ENCODE measurements at regions not wholly inside any gene's neighbourhood (a gene's known extent, or its start where the extent isn't known, plus 50 kb on each side); places are given as distances from the start of the nearest gene placed in this dataset.

DNA sequence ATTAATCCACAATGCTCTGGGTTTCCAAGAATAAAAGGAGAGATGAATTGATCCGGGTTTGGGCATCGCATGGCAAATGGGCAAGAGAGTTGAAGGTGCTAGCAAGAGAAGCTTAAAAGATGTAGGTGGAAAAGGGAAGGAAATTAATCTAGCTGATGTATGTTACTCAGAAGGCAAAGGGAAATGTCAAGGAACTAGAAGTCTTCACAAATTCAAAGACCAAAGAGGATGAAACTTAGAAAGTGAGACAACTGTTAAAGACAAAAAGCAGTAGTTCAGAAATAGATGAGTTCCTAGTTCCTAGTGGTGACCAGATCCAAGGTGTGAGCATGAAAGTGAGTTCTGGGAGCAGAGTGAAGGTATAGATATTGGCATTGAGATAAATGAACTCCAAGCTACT lies 228.3 kb downstream of the SEC23A start:
- no peaks in the 10 kb centered on the region for H3K27me3 ChIP-seq (ENCODE audit: control insufficient read depth in 2 of 2, insufficient read depth in 2 of 2, low read length in 2 of 2)
- no peak overlapping the region for H3K27ac ChIP-seq (ENCODE audit: low read depth in 2 of 2, low read length in 2 of 2)
- no peaks in the 10 kb centered on the region for H3K9me3 ChIP-seq (ENCODE audit: control insufficient read depth in 2 of 2, low read length in 2 of 2)
- H3K4me1 ChIP-seq (ENCODE audit: control insufficient read depth in 2 of 2, insufficient read depth in 2 of 2, low read length in 2 of 2), result no peaks in the 10 kb centered on the region
- H3K9ac ChIP-seq (ENCODE audit: low read depth in 1 of 2, low read length in 2 of 2), result no peak overlapping the region
- H3K4me3 ChIP-seq (ENCODE audit: low read length in 2 of 2), result no peak overlapping the region
- H3K36me3 ChIP-seq (ENCODE audit: control insufficient read depth in 2 of 2, insufficient read depth in 2 of 2, low read length in 2 of 2), result no peaks in the 10 kb centered on the region

DNA sequence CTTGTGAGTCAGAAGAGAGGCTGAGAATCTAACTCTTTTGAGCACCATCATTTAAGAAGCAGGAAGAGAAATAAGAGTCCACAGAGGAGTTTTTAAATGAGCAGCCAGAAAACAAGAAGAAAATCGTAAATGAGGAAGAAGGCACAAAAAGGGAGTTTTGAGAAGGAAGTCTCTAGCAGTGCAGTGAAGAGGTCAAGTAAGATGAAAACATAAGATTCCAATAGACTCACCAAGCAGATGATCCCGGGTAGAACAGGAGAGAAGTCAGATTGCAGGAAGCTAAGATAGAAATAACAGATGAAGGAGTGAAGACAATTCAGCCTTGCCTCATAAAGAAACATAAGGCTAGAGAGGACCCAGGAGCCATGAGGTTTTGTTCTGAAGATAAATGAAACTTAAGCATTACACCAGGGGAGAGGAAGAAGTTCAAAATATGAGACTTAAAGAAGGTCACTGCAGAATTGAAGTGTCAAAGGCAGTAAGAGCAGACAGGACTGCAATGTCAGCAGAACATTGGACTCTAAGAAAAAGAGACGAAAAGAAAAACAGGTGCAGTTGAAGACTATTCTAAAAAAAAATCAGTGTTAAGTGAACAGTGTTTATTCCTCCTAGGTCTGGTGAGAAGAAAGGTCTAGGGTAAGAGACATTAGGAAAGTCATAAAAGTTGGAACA lies 229.0 kb downstream of the SEC23A start:
- H3K9me3 ChIP-seq (ENCODE audit: control insufficient read depth in 2 of 2, low read length in 2 of 2), result no peaks in the 10 kb centered on the region
- H3K36me3 ChIP-seq (ENCODE audit: control insufficient read depth in 2 of 2, insufficient read depth in 2 of 2, low read length in 2 of 2), result no peaks in the 10 kb centered on the region
- no peak overlapping the region for H3K4me3 ChIP-seq (ENCODE audit: low read length in 2 of 2)
- peaks cover under 1 to 4% of the 10 kb centered on the region in 2 donors for H3K4me1 ChIP-seq (ENCODE audit: control insufficient read depth in 2 of 2, insufficient read depth in 2 of 2, low read length in 2 of 2)
- no peaks in the 10 kb centered on the region for H3K27me3 ChIP-seq (ENCODE audit: control insufficient read depth in 2 of 2, insufficient read depth in 2 of 2, low read length in 2 of 2)
- H3K9ac ChIP-seq (ENCODE audit: low read depth in 1 of 2, low read length in 2 of 2), result no peak overlapping the region
- H3K27ac ChIP-seq (ENCODE audit: low read depth in 2 of 2, low read length in 2 of 2), result no peak overlapping the region

DNA sequence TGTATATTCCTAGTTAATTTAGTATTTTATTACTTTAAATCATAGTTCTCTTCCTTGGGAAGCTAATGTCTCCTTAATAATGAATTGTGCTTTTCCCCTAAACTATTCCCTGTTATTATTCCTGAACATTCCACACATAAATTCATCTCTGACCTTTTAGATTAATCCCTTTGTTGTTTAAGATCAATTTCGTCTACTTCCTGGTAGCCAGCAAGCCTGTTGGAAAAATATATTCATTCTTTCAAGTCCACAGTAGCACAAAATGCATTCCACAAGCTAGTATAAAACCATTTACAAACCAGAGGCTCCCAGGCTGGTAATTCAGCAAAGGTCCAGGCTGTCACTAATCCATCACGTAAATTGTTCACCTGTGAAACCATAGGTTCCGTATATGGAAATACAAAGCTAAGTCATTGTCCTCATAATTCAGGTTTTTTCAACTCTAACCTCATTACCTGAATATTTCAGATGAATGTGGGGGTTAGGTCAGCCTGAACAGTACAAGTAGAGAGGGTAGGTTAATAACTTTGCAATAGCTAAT lies 232.7 kb downstream of the SEC23A start:
- Histone ChIP-seq H3K4me1 (ENCODE audit: control insufficient read depth in 2 of 2, insufficient read depth in 2 of 2, low read length in 2 of 2) (peaks cover 7 to 20% of the 10 kb centered on the region in 2 donors), H3K36me3 (ENCODE audit: control insufficient read depth in 2 of 2, insufficient read depth in 2 of 2, low read length in 2 of 2) (no peaks in the 10 kb centered on the region), H3K9ac (ENCODE audit: low read depth in 1 of 2, low read length in 2 of 2) (no peak overlapping the region), H3K9me3 (ENCODE audit: control insufficient read depth in 2 of 2, low read length in 2 of 2) (no peaks in the 10 kb centered on the region), H3K4me3 (ENCODE audit: low read length in 2 of 2) (no peak overlapping the region), H3K27ac (ENCODE audit: low read depth in 2 of 2, low read length in 2 of 2) (no peak overlapping the region), H3K27me3 (ENCODE audit: control insufficient read depth in 2 of 2, insufficient read depth in 2 of 2, low read length in 2 of 2) (no peaks in the 10 kb centered on the region)

DNA sequence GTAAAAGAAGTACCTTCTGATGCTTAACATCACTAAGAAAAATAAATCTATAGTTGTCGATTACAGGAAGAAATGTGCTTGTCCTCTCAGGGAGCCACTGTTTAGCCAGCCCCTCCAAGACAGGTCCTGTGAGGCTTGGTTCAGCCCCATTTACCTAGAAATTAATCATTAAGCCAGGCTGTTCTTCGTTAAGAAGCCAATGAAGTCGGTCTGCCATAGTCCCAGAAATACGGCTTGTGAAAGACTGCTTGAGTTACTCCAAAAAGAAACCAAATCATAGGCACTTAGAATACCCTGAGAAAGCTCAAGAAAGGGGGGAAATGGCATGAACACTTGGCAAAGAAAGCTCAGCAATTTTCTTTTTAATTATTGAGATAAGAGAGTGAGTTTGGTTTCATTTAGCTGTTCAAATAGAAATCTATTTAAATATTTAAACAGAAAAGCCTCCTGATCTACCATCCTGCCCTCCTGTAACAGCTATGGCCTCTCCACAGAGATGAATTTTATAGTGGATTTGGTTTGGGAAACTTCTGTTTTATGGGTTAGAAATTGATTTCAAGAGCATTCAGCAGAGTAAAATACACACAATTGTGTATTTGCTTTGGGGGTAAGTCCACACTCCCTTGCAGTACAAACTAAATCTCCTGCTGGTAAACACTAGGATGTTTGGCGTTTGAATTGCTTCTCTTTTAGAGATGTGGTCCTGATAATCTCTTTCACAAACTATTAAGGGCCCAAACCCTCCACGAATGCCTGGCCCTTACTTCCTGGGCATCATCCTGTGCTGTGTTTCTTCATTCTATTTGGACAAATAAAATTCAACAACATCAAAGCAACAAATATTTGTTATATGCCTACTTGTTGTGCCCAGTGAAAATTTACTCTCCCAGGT lies 234.4 kb downstream of the SEC23A start:
- Histone ChIP-seq H3K27me3 (ENCODE audit: control insufficient read depth in 2 of 2, insufficient read depth in 2 of 2, low read length in 2 of 2) (no peaks in the 10 kb centered on the region), H3K9me3 (ENCODE audit: control insufficient read depth in 2 of 2, low read length in 2 of 2) (no peaks in the 10 kb centered on the region), H3K4me1 (ENCODE audit: control insufficient read depth in 2 of 2, insufficient read depth in 2 of 2, low read length in 2 of 2) (peaks cover 7 to 21% of the 10 kb centered on the region in 2 donors), H3K4me3 (ENCODE audit: low read length in 2 of 2) (no peak overlapping the region), H3K36me3 (ENCODE audit: control insufficient read depth in 2 of 2, insufficient read depth in 2 of 2, low read length in 2 of 2) (no peaks in the 10 kb centered on the region), H3K27ac (ENCODE audit: low read depth in 2 of 2, low read length in 2 of 2) (peak overlapping the region in 1 of 2 donors; percentile 17), H3K9ac (ENCODE audit: low read depth in 1 of 2, low read length in 2 of 2) (no peak overlapping the region)

DNA sequence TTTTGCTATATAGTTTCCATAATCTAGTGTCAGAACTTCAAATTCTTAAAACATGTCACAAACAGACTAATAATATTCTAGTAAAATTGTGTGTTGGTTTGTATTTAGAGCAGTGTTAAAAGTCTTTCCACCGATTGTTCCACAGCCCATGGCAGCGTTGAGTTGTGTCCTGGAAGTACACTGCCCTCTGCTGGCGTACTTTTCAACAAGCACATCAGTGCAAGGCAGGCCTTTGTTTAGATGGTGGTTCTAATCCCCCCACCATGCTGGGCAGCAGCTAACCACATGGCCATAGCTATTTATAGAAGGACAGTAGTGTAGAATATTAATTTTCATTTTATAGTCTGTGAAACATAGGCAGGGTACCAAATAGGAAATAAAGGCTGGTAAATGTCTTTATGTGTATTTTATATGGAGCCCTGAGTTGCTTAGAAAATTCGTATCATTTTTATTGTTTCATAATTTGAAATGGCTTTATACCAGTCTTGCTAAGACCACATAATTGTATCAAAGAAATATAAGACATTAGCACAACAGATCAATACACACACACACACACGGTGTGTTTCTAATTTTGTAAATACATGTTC lies 235.4 kb downstream of the SEC23A start:
- Histone ChIP-seq H3K9me3 (ENCODE audit: control insufficient read depth in 2 of 2, low read length in 2 of 2) (no peaks in the 10 kb centered on the region), H3K27me3 (ENCODE audit: control insufficient read depth in 2 of 2, insufficient read depth in 2 of 2, low read length in 2 of 2) (no peaks in the 10 kb centered on the region), H3K4me1 (ENCODE audit: control insufficient read depth in 2 of 2, insufficient read depth in 2 of 2, low read length in 2 of 2) (peaks cover 7 to 21% of the 10 kb centered on the region in 2 donors), H3K9ac (ENCODE audit: low read depth in 1 of 2, low read length in 2 of 2) (no peak overlapping the region), H3K27ac (ENCODE audit: low read depth in 2 of 2, low read length in 2 of 2) (no peak overlapping the region), H3K36me3 (ENCODE audit: control insufficient read depth in 2 of 2, insufficient read depth in 2 of 2, low read length in 2 of 2) (no peaks in the 10 kb centered on the region), H3K4me3 (ENCODE audit: low read length in 2 of 2) (no peak overlapping the region)

DNA sequence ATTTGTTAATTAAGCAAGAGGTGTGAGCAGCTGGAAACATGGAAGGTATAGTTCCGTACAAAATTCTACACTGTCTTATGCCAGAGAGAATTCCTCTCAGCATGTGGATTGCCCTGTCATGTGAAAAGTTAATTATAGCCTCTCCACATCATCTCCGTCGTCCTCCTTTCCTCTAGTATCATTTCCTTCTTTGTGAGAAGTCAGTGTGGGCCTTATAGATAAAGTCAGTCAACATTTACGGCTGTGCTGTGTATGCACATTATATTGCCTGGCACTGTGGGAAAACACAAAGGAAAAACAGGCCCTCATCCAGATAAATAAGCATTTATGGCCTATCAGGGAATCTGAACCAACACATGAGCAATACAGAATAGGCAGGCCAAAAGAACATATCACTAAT lies 236.6 kb downstream of the SEC23A start:
- Histone ChIP-seq H3K4me3 (ENCODE audit: low read length in 2 of 2) (no peak overlapping the region), H3K9me3 (ENCODE audit: control insufficient read depth in 2 of 2, low read length in 2 of 2) (no peaks in the 10 kb centered on the region), H3K36me3 (ENCODE audit: control insufficient read depth in 2 of 2, insufficient read depth in 2 of 2, low read length in 2 of 2) (no peaks in the 10 kb centered on the region), H3K4me1 (ENCODE audit: control insufficient read depth in 2 of 2, insufficient read depth in 2 of 2, low read length in 2 of 2) (peaks cover 7 to 21% of the 10 kb centered on the region in 2 donors), H3K27ac (ENCODE audit: low read depth in 2 of 2, low read length in 2 of 2) (no peak overlapping the region), H3K27me3 (ENCODE audit: control insufficient read depth in 2 of 2, insufficient read depth in 2 of 2, low read length in 2 of 2) (no peaks in the 10 kb centered on the region), H3K9ac (ENCODE audit: low read depth in 1 of 2, low read length in 2 of 2) (no peak overlapping the region)

DNA sequence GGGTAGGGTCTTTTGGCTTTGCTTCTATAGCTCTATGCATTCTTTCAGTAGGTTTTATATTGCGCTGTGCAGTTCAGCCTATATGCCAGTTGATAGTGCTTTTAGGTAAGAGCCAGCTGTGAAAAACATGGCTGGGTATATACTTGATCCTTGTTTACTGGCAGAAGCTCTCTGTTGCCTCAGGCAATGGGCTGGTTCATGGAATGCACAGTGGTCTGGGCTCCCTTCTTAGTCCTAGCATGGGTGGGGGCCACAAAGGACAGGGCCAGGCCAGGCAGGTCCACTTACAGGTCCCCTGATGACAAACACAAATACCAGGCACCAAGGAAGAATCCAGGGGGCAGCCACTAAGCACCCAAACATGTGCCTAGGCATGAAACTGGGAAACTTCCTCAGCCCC lies 240.7 kb downstream of the SEC23A start:
- Histone ChIP-seq H3K27me3 (ENCODE audit: control insufficient read depth in 2 of 2, insufficient read depth in 2 of 2, low read length in 2 of 2) (no peaks in the 10 kb centered on the region), H3K9me3 (ENCODE audit: control insufficient read depth in 2 of 2, low read length in 2 of 2) (no peaks in the 10 kb centered on the region), H3K9ac (ENCODE audit: low read depth in 1 of 2, low read length in 2 of 2) (no peak overlapping the region), H3K4me3 (ENCODE audit: low read length in 2 of 2) (no peak overlapping the region), H3K4me1 (ENCODE audit: control insufficient read depth in 2 of 2, insufficient read depth in 2 of 2, low read length in 2 of 2) (peaks cover 0 to 11% of the 10 kb centered on the region in 2 donors), H3K36me3 (ENCODE audit: control insufficient read depth in 2 of 2, insufficient read depth in 2 of 2, low read length in 2 of 2) (no peaks in the 10 kb centered on the region), H3K27ac (ENCODE audit: low read depth in 2 of 2, low read length in 2 of 2) (no peak overlapping the region)

DNA sequence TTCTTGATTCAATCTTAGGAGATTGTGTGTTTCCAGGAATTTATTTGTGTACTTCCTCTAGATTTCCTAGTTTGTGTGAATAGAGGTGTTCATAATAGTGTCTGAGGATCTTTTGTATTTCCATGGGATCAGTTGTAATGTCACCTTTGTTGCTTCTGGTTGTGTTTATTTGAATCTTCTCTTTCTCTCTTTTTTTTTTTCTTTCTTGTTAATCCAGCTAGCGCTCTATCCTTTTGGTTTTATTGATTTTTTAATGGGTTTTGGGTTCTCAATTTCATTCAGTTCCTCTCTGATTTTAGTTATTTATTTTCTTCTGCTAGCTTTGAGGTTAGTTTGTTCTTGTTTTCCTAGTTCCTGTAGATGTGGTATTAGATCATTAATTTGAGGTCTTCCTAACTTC lies 242.5 kb downstream of the SEC23A start:
- H3K36me3 ChIP-seq (ENCODE audit: control insufficient read depth in 2 of 2, insufficient read depth in 2 of 2, low read length in 2 of 2), result no peaks in the 10 kb centered on the region
- no peak overlapping the region for H3K4me3 ChIP-seq (ENCODE audit: low read length in 2 of 2)
- H3K27me3 ChIP-seq (ENCODE audit: control insufficient read depth in 2 of 2, insufficient read depth in 2 of 2, low read length in 2 of 2), result no peaks in the 10 kb centered on the region
- H3K9me3 ChIP-seq (ENCODE audit: control insufficient read depth in 2 of 2, low read length in 2 of 2), result no peaks in the 10 kb centered on the region
- no peak overlapping the region for H3K27ac ChIP-seq (ENCODE audit: low read depth in 2 of 2, low read length in 2 of 2)
- no peak overlapping the region for H3K9ac ChIP-seq (ENCODE audit: low read depth in 1 of 2, low read length in 2 of 2)
- peaks cover 0 to 3% of the 10 kb centered on the region in 2 donors for H3K4me1 ChIP-seq (ENCODE audit: control insufficient read depth in 2 of 2, insufficient read depth in 2 of 2, low read length in 2 of 2)

DNA sequence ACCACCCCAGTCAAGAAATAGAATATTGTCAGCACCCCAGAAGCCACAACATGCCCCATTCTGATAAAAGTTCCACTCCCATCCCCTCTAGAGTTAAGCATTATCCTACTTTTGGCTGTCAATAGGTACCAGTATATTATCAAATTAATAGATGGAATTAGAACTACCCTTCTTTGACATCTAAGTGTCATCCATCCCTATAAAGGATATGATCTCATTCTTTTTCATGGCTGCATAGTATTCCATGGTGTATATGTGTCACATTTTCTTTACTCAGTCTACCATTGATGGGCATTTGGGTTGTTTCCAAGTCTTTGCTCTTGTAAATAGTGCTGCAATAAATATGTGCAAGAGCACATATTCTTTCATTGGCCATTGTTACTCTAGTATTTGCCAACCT lies 246.2 kb downstream of the SEC23A start:
- Histone ChIP-seq H3K4me1 (ENCODE audit: control insufficient read depth in 2 of 2, insufficient read depth in 2 of 2, low read length in 2 of 2) (no peaks in the 10 kb centered on the region), H3K27me3 (ENCODE audit: control insufficient read depth in 2 of 2, insufficient read depth in 2 of 2, low read length in 2 of 2) (no peaks in the 10 kb centered on the region), H3K36me3 (ENCODE audit: control insufficient read depth in 2 of 2, insufficient read depth in 2 of 2, low read length in 2 of 2) (no peaks in the 10 kb centered on the region), H3K9me3 (ENCODE audit: control insufficient read depth in 2 of 2, low read length in 2 of 2) (no peaks in the 10 kb centered on the region), H3K4me3 (ENCODE audit: low read length in 2 of 2) (no peak overlapping the region), H3K27ac (ENCODE audit: low read depth in 2 of 2, low read length in 2 of 2) (no peak overlapping the region), H3K9ac (ENCODE audit: low read depth in 1 of 2, low read length in 2 of 2) (no peak overlapping the region)

DNA sequence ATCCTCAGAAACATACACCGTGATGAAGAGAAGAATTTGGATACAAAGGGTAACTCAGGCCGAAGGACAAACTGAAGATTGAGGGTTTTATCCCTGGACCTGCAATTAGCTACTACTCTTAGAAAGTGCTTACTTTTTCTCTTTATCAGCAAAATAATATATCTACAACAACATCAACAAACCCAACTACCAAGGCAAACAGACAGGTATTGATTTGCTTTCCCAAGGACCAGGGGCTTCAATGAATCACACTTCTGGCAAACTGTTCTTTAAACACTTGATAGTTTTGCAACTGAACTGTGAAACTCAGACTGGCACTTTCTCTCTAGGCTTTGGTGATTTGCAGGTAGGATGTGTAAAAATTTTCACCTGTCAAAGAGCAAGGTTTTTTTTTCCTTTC lies 247.5 kb downstream of the SEC23A start:
- Histone ChIP-seq H3K27ac (ENCODE audit: low read depth in 2 of 2, low read length in 2 of 2) (no peak overlapping the region), H3K9ac (ENCODE audit: low read depth in 1 of 2, low read length in 2 of 2) (no peak overlapping the region), H3K9me3 (ENCODE audit: control insufficient read depth in 2 of 2, low read length in 2 of 2) (no peaks in the 10 kb centered on the region), H3K27me3 (ENCODE audit: control insufficient read depth in 2 of 2, insufficient read depth in 2 of 2, low read length in 2 of 2) (no peaks in the 10 kb centered on the region), H3K4me1 (ENCODE audit: control insufficient read depth in 2 of 2, insufficient read depth in 2 of 2, low read length in 2 of 2) (no peaks in the 10 kb centered on the region), H3K36me3 (ENCODE audit: control insufficient read depth in 2 of 2, insufficient read depth in 2 of 2, low read length in 2 of 2) (no peaks in the 10 kb centered on the region), H3K4me3 (ENCODE audit: low read length in 2 of 2) (no peak overlapping the region)
